Suppressor macrophage treated with lipopolysaccharide for 4 hours (primary cell): ENCODE measurements at regions not wholly inside any gene's neighbourhood (a gene's known extent, or its start where the extent isn't known, plus 50 kb on each side); places are given as distances from the start of the nearest gene placed in this dataset.

Experiments
- DNase-seq: peaks from one replicate; pipeline ENCODE4 v3.0.0-alpha.2; 2020

GRCh38 chr12:34526946-34527345 lies 504.6 kb downstream of the ALG10 start:
- DNase-seq = no peak

DNA sequence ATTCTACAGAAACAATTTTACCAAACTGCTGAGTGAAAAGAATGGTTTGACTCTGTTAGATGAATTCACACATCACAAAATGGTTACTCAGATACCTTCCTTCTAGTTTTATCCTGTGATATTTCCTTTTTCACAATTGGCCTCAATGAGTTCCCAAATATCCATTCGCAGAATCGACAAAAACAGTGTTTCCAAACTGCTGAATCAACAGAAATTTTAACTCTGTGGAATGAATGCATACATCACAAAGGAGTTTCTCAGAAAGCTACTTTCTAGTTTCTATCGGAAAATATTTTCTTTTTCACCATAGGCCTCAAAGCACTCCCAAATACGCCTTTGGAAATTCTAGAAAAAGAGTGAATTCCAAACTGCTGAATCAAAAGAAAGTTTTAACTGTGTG lies 525.0 kb downstream of the ALG10 start:
- DNase-seq = no peak

DNA sequence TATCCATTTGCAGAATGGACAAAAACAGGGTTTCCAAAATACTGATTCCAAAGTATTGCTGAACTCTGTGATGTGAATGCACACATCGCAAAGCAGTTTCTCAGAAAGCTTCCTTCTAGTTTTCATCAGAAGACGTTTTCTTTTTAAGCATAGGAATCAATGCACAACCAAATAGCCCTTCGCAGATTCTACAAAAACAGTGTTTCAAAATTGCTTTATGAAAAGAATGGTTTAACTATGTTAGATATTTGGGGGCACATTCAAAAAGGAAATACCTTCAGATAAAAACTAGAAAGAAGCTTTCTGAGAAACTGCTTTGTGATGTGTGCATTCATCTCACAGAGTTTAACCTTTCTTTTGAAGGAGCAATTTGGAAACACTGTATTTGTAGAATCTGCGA lies 569.7 kb downstream of the ALG10 start:
- no peak for DNase-seq

- DNase-seq = no peak
Observed at GRCh38 chr12:34595749-34596733, 573.7 kb downstream of the ALG10 start.

GRCh38 chr12:34597548-34598351 lies 575.5 kb downstream of the ALG10 start:
- no peak for DNase-seq

DNA sequence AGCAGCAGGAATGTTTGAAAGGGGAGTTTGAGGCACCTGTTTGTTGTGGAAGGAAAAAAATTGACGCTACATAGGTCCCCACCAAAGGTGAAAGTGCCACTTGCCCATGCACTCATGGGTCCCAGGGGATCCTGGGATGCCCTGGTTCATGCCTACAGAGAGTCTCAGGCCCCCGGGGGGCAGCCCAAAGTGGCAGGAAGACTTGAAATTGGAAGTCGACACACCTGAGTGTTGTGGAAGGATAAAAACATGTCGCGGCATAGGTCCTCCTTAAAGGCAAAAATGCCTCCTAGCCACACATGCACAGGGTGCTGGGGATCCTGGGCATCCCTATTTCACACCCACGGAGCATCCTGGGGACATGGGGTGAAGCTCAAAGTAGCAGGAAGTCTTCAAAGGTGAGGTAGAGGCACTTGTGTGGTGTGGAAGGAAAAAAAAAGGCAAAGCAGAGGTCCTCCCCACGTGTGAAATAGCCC lies 576.1 kb downstream of the ALG10 start:
- no peak for DNase-seq

DNA sequence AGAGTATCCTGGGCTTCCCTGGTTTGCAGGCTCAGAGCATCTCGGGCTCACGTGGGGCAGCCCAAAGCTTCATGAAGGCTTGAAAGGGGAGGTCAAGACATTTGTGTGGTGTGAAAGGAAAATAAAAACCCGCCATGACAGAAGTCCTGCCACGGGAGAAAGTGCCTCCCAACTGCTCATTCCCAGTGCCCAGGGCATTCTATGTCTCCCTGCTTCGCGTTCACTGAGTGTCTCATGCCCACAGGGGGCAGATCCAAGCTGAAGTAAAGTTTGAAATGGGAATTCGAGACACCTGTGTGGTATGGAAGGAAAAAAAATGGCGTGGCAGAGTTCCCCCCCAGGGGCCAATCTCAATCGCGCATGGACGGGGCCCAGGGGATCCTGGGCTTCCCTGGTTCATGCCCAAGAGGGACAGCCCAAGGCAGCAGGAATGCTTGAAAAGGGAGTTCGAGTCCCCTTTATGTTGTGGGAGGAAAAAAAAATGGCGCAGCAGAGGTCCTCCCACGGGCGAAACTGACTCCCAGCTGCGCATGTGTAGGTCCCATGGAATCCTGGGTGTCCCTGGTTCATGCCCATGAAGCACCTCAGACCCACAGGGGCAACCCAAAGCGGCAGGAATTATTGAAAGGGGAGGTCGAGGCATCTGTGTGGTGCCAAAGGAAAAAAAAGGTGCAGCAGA lies 576.7 kb downstream of the ALG10 start:
- no peak for DNase-seq

GRCh38 chr12:34599530-34600513 lies 577.5 kb downstream of the ALG10 start:
- no peak for DNase-seq

- DNase-seq = no peak
Observed at GRCh38 chr12:34600592-34601462, 578.5 kb downstream of the ALG10 start.

GRCh38 chr12:34601689-34602088 lies 579.4 kb downstream of the ALG10 start:
- no peak for DNase-seq

DNA sequence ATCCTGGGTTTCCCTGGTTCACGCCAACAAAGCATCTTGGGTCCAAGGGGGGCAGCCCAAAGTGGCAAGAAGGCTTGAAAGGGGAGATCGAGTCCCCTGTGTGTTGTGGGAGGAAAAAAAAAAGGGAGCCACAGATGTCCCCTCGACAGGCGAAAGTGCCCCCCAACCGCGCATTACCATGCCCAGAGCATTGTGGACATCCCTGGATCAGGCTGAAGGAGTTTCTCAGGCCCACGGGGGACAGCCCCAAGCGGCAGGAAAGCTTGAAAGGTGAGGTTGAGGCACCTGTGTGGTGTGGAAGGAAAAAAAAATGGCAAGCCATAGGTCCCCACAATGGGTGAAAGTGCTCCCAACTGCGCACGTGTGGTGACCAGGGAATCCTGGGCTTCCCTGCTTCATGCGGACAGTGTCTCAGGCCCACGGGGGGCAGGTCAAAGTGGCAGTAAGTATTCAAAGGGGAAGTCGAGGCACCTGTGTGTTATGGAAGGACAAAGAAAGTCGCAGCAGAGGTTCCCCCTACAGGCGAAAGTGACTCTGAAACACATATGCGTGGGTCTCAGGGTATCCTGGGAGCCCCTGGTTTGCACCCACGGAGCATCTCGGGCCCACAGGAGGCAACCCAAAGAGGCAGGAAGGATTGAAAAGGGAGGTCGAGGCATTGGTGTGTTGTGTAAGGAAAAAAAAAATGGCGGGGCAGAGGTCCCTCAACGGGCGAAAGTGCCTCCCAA lies 580.1 kb downstream of the ALG10 start:
- no peak for DNase-seq

- DNase-seq = no peak
Observed at GRCh38 chr12:34603382-34604035, 581.2 kb downstream of the ALG10 start.

DNA sequence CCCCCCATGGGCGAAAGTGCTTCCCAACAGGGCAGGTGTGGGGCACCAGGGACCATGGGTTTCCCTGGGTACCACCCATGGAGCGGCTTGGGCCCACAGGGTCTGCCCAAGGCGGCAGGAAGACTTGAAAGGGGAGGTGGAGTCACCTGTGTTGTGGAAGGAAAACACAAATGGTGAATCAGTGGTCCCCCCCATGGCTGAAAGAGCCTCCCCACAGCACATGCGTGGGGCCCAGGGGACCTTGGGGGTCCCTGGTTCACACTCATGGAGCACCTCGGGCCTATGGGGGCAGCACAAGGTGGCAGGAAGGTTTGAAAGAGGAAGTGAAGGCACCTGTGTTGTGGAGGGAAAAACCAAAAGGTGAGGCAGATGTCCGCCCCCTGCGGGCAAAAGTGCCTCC lies 581.9 kb downstream of the ALG10 start:
- no peak for DNase-seq

GRCh38 chr12:34604631-34605509 lies 582.6 kb downstream of the ALG10 start:
- no peak for DNase-seq

- no peak for DNase-seq
Observed at GRCh38 chr12:34605510-34605887, 583.2 kb downstream of the ALG10 start.

DNA sequence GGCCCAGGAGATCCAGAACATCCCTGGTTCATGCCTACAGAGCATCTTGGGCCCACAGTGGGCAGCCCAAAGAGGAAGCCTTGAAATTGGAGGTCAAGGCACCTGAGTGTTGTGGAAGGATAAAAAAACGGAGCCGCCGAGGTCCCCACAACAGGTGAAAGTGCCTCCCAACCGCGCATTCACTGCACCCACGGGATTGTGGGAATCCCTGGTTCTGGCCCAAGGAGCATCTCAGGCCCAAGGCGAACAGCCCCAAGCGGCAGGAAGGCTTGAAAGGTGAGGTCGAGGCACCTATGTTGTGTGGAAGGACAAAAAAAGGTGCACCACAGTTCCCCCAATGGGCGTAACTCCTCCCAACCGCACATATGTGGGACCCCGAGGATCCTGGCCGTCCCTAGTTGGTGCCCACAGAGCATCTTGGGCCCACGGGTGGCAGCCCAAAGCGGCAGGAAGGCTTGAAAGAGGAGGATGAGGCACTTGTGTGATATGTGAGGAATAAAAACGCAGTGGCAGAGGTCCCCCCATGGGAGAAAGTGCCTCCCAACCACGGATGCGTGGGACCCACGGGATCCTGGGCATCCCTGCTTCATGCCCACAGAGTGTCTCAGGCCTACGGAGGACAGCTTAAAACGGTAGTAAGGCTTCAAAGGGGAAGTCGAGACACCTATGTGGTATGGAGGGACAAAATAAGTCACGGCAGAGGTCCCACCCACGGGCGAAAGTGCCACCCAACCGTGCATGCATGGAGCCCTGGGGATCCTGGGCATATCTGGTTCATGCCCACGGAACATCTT lies 583.9 kb downstream of the ALG10 start:
- DNase-seq = no peak

- DNase-seq = no peak
Observed at GRCh38 chr12:34606749-34607519, 584.6 kb downstream of the ALG10 start.
